Retinal pigment epithelial cell (primary cell): ENCODE measurements at regions not wholly inside any gene's neighbourhood (a gene's known extent, or its start where the extent isn't known, plus 50 kb on each side); places are given as distances from the start of the nearest gene placed in this dataset.
A peak's percentile ranks its signal among the peaks of the same experiment; 100 is the strongest.

Experiments
- DNase-seq: peaks from one replicate; pipeline ENCODE4 v3.0.0-alpha.2; 2010; ENCODE audit warnings: low read depth
- H3K4me3 ChIP-seq: 2 replicates; pipeline ENCODE4 v1.5.1; 2011; ENCODE audit warnings: mild to moderate bottlenecking, low read length, control low read depth, moderate library complexity
- CTCF ChIP-seq: conservative IDR thresholded peaks from 2 replicates; pipeline ENCODE4 v1.5.1; 2011; ENCODE audit warnings: low read depth, low read length, control low read depth, inconsistent platforms

DNA sequence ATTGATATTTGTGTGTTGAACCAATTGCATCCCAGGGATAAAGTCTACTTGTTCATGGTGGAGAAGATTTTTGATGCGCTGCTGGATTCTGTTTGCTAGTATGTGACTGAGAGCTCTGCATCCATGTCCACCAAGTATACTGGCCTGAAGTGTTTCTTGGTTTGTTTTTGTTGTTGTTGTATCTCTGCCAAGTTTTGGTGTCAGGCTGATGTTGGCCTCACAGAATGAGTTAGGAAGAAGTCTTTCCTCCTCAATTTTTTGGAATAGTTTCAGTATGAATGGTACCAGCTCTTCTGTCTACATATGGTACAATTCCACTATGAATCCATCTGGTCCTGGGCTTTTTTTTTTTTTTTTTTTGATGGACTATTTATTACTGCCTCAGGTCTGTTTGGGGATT, 50.9 kb upstream of the OSTN start:
- TF ChIP-seq CTCF, result no peak
- no peak overlapping the region for H3K4me3 ChIP-seq
- no peak for DNase-seq

DNA sequence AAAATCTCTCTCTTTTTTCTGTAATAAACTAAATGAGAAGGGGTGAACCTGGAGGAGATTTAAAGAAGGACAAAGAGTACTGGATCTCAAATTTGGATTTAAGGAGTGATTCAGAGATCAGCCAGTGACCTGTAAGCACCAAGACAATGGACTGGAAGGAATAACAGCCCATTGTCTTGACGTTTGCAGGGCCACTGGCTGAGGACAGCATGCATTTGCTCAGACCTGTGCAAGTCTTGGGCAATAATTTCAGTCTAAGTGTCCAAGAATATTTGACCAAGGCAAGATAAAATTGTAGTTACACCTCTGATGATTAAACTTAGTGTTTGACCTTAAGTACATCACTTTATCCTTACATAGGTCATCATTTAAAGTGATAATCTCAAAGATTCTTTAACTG, 55.8 kb upstream of the OSTN start:
- no peak for DNase-seq
- H3K4me3 ChIP-seq, result no peak overlapping the region
- TF ChIP-seq CTCF, result no peak

GRCh38 chr3:191141728-191142127, 57.3 kb upstream of the OSTN start:
- H3K4me3 ChIP-seq, result no peak overlapping the region
- TF ChIP-seq CTCF, result no peak
- DNase-seq, result peak; percentile 71

DNA sequence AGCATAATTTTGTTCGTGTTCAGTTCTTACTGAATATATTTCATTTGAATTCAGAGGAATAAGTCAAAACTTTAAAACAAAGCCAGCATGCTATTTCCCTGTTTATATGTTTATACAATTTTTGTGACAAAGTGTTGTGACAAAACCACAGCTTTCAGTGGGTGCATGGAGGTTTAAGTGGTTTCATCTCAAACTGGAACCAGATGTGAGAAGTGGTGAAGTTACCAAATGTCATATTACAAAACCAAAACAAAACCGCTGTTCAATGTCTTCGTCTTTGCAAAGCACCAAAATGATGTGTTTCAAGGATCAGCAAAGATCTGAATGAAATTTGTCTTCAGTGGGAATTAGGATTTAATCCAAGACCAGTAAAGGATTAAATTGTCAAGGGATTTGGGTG, 59.3 kb upstream of the OSTN start:
- no peak overlapping the region for H3K4me3 ChIP-seq
- DNase-seq, result no peak
- TF ChIP-seq CTCF, result no peak

DNA sequence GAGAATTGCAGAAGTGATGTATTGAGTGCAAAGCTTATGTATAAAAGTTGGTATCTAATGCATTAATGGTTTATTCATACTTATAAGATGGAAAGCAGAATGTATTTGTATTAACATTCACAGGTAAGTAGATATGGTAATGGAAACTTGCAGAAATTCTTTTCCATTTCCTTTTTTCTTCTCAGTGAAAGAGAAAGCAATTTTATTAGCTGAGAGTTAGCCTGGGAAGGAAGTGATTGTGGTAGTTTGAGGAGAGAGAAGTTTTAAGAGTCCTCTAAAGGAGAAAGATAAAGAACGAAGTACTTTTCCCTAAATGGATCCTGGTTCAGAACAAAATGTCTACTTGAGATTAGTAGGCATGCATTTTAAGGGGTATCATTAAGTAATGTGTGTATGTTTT, 60.1 kb upstream of the OSTN start:
- DNase-seq, result no peak
- TF ChIP-seq CTCF, result no peak
- H3K4me3 ChIP-seq, result no peak overlapping the region

GRCh38 chr3:191137708-191138107, 61.3 kb upstream of the OSTN start:
- no peak for DNase-seq
- H3K4me3 ChIP-seq, result no peak overlapping the region
- TF ChIP-seq CTCF, result no peak

- DNase-seq, result no peak
- no peak overlapping the region for H3K4me3 ChIP-seq
- peak; percentile 37 for TF ChIP-seq CTCF
Measured at GRCh38 chr3:191136347-191136746, 62.7 kb upstream of the OSTN start.
